GM19397 (cell line): ENCODE measurements at regions not wholly inside any gene's neighbourhood (a gene's known extent, or its start where the extent isn't known, plus 50 kb on each side); places are given as distances from the start of the nearest gene placed in this dataset.
"Not testable (repeated sequence)": the region's sequence is repeated elsewhere in the genome, so short reads cannot be mapped to it uniquely, and the experiment has no call there.

ENCODE experiments used
- ATAC-seq: cut with Tn5 transposase; IDR thresholded peaks from one replicate; pipeline ENCODE4 v1.9.1; 2021; ENCODE audit warnings: mild to moderate bottlenecking, moderate library complexity; ENCODE audit not compliant: unreplicated experiment

- ATAC-seq: no peak
Measured at GRCh38 chr19:31525610-31526147, 176.4 kb upstream of the TSHZ3 start.

GRCh38 chr19:31527443-31527842 lies 178.2 kb upstream of the TSHZ3 start:
- no peak for ATAC-seq

GRCh38 chr19:31528261-31528660 lies 179.0 kb upstream of the TSHZ3 start:
- no peak for ATAC-seq

GRCh38 chr19:31529121-31529520 lies 179.9 kb upstream of the TSHZ3 start:
- no peak for ATAC-seq

- no peak for ATAC-seq
Measured at GRCh38 chr19:31530781-31531180, 181.5 kb upstream of the TSHZ3 start.

- no peak for ATAC-seq
Measured at GRCh38 chr19:31531326-31531725, 182.1 kb upstream of the TSHZ3 start.

GRCh38 chr19:31532034-31532433 lies 182.8 kb upstream of the TSHZ3 start:
- ATAC-seq: no peak

GRCh38 chr19:31533114-31533513 lies 183.9 kb upstream of the TSHZ3 start:
- no peak for ATAC-seq

GRCh38 chr19:31534231-31534630 lies 185.0 kb upstream of the TSHZ3 start:
- ATAC-seq: no peak

GRCh38 chr19:31534786-31535657 lies 185.8 kb upstream of the TSHZ3 start:
- ATAC-seq: no peak

- no peak for ATAC-seq
Measured at GRCh38 chr19:31535691-31536460, 186.6 kb upstream of the TSHZ3 start.

GRCh38 chr19:31537136-31537535 lies 187.9 kb upstream of the TSHZ3 start:
- no peak for ATAC-seq

GRCh38 chr19:31537902-31538301 lies 188.7 kb upstream of the TSHZ3 start:
- not testable (repeated sequence) for ATAC-seq

- ATAC-seq: no peak
Measured at GRCh38 chr19:31538879-31539278, 189.6 kb upstream of the TSHZ3 start.

- ATAC-seq: no peak
Measured at GRCh38 chr19:31539386-31539785, 190.2 kb upstream of the TSHZ3 start.

- ATAC-seq: no peak
Measured at GRCh38 chr19:31541396-31541795, 192.2 kb upstream of the TSHZ3 start.

GRCh38 chr19:31543456-31543855 lies 194.2 kb upstream of the TSHZ3 start:
- ATAC-seq: no peak

- no peak for ATAC-seq
Measured at GRCh38 chr19:31545777-31546176, 196.5 kb upstream of the TSHZ3 start.

GRCh38 chr19:31546205-31546960 lies 197.1 kb upstream of the TSHZ3 start:
- ATAC-seq: no peak

GRCh38 chr19:31548941-31549340 lies 199.7 kb upstream of the TSHZ3 start:
- ATAC-seq: no peak
